ENCODE measurements at regions not wholly inside any gene's neighbourhood (a gene's known extent, or its start where the extent isn't known, plus 50 kb on each side); places are given as distances from the start of the nearest gene placed in this dataset.

- TF ChIP-seq CTCF (conservative IDR thresholded peaks at IDR 0.05; ENCODE audit: low read depth, low read length) = no peak
Measured at GRCh38 chr10:118161461-118162246, 114.9 kb upstream of the RAB11FIP2 start.

GRCh38 chr10:118153287-118153686, 106.5 kb upstream of the RAB11FIP2 start:
- no peak for DNase-seq (ENCODE audit: low read depth)
- H3K4me3 ChIP-seq (ENCODE audit: low read depth, low read length) = no peak overlapping the region
- TF ChIP-seq CTCF (conservative IDR thresholded peaks at IDR 0.05; ENCODE audit: low read depth, low read length) = no peak

More at GRCh38 chr10:118161461-118162246, 114.9 kb upstream of the RAB11FIP2 start:
- no peak overlapping the region for H3K4me3 ChIP-seq (ENCODE audit: low read depth, low read length)
- no peak for DNase-seq (ENCODE audit: low read depth)

DNA sequence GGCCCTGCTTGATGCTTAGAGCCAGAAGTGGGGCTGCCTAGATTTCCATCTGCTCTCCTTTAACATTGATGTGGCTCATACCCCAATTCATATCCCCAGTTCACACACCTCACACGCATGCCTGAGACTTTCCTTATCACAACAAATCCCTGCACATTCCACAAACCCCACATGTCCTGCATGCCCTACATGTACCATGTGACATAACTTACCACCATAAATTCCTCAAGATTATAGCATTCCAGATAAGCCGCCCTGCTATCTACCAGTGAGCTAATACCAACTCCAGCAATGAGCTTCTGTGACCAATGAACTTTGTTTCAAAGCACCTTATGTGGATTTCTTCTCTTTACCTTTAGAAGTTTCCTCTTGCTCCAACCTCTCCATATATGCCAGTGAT, 104.7 kb upstream of the RAB11FIP2 start:
- no peak for DNase-seq (ENCODE audit: low read depth)
- H3K4me3 ChIP-seq (ENCODE audit: low read depth, low read length) = no peak overlapping the region
- no peak for TF ChIP-seq CTCF (conservative IDR thresholded peaks at IDR 0.05; ENCODE audit: low read depth, low read length)

DNA sequence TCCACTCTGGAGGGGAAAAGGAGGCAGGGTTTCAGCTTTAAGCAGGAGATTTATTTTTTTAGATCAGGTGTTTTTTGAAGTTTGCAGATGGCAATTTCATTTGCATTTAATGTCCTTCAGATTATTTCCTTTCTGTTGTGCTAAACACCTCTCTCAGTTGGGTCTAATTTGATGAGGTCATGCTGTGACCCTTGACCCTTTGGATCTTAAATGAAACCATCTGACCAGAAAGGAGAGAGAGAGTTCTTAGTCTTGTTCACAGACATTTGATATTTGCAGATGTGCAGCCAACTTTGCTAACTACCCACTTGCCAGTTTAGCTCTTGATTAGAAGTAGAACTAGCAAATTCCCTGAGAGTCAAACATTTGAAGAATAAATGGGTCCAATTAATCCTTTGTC, 101.5 kb upstream of the RAB11FIP2 start:
- no peak overlapping the region for H3K4me3 ChIP-seq (ENCODE audit: low read depth, low read length)
- no peak for TF ChIP-seq CTCF (conservative IDR thresholded peaks at IDR 0.05; ENCODE audit: low read depth, low read length)
- DNase-seq (ENCODE audit: low read depth) = no peak

- H3K4me3 ChIP-seq (ENCODE audit: low read depth, low read length) = no peak overlapping the region
- TF ChIP-seq CTCF (conservative IDR thresholded peaks at IDR 0.05; ENCODE audit: low read depth, low read length) = no peak
- no peak for DNase-seq (ENCODE audit: low read depth)
Measured at GRCh38 chr10:118145256-118145655, 98.5 kb upstream of the RAB11FIP2 start.

- TF ChIP-seq CTCF (conservative IDR thresholded peaks at IDR 0.05; ENCODE audit: low read depth, low read length) = no peak
- DNase-seq (ENCODE audit: low read depth) = no peak
- H3K4me3 ChIP-seq (ENCODE audit: low read depth, low read length) = no peak overlapping the region
Measured at GRCh38 chr10:118141471-118141870, 94.7 kb upstream of the RAB11FIP2 start.

DNA sequence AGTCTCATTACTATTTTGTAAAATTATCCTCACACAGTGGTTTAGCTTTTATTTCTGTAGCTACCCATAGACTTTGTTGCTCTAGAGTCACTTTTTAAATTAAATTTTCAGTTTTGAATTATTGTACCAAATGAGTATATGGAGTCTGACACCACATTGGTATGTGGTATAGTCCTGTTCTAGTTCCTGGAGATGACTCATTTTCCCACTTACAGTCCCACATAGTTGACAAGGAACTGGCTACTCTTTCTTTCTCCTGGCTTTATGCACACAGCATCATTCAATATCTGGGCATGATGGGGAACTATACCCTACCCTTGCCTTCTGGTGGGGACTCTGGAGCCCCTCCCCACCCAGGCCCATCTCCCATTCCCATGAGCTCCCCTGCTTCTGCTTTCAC, 92.6 kb upstream of the RAB11FIP2 start:
- TF ChIP-seq CTCF (conservative IDR thresholded peaks at IDR 0.05; ENCODE audit: low read depth, low read length) = no peak
- no peak for DNase-seq (ENCODE audit: low read depth)
- H3K4me3 ChIP-seq (ENCODE audit: low read depth, low read length) = no peak overlapping the region
